ENCODE measurements at regions not wholly inside any gene's neighbourhood (a gene's known extent, or its start where the extent isn't known, plus 50 kb on each side); places are given as distances from the start of the nearest gene placed in this dataset.

DNA sequence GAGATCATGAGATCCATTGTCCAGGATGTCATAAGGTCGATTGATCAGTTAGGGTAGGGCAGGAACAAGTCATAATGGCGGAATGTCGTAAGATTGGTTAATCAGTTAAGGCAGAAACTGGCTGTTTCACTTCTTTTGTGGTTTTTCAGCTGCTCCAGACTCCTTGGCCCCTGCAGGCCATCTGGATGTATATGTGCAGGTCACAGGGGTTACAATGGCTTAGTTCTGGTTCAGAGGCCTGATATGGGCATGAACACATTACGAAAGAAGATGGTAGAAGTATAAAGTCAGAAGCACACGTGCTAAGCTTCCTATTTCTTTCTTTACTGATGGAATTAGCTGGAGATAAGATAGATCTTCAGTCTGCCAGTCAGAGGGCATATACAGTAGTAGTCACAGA lies 315.4 kb upstream of the LRRC3B start:
- H3K9me3 ChIP-seq (replicated peaks; ENCODE audit: control insufficient read depth, insufficient read depth, low read depth, low read length), result no peaks in the 10 kb centered on the region
- no peaks in the 10 kb centered on the region for H3K9me1 ChIP-seq (ENCODE audit: control insufficient read depth, insufficient read depth, low read length)
- WGBS (ENCODE audit: insufficient coverage, low coverage, missing lambda C conversion rate), result 3% methylated on average over 5 of the region's 5 CpGs
- FAIRE-seq, result no peak
- H3K27me3 ChIP-seq (ENCODE audit: control insufficient read depth in 2 of 2, insufficient read depth in 2 of 2, low read length in 2 of 2), result no peaks in the 10 kb centered on the region
- H3K27ac ChIP-seq (ENCODE audit: extremely low read depth, low read depth, low read length), result no peak overlapping the region
- no peak for ATAC-seq
- no peak overlapping the region for H3K4me2 ChIP-seq (ENCODE audit: insufficient read depth, low read length)
- H3K4me3 ChIP-seq, result no peak overlapping the region
- H3K79me2 ChIP-seq (ENCODE audit: control insufficient read depth, insufficient read depth, low read length), result no peaks in the 10 kb centered on the region
- no peak for DNase-seq (ENCODE audit: extremely low read depth in 1 of 4, low spot score in 3 of 4)
- no peaks in the 10 kb centered on the region for H3K36me3 ChIP-seq (ENCODE audit: control insufficient read depth, insufficient read depth, low read length)
- TF ChIP-seq, protein P1, sequence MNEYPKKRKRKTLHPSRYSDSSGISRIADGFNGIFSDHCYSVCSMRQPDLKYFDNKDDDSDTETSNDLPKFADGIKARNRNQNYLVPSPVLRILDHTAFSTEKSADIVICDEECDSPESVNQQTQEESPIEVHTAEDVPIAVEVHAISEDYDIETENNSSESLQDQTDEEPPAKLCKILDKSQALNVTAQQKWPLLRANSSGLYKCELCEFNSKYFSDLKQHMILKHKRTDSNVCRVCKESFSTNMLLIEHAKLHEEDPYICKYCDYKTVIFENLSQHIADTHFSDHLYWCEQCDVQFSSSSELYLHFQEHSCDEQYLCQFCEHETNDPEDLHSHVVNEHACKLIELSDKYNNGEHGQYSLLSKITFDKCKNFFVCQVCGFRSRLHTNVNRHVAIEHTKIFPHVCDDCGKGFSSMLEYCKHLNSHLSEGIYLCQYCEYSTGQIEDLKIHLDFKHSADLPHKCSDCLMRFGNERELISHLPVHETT (CRISPR knock-in tag; conservative IDR thresholded peaks at IDR 0.05 in 1 of 2, IDR thresholded peaks at IDR 0.05 in 1 of 2), result no peak
- no peak for TF ChIP-seq E2F8 (IDR thresholded peaks at IDR 0.05; ENCODE audit: low read depth, partially characterized antibody)
- no peak for TF ChIP-seq ZNF717 (CRISPR knock-in tag; IDR thresholded peaks at IDR 0.05)
- no peak for TF ChIP-seq SMAD2 (IDR thresholded peaks at IDR 0.05; ENCODE audit: low read depth, low read length)
- TF ChIP-seq CREBBP (IDR thresholded peaks at IDR 0.05; ENCODE audit: low read depth, low read length), result no peak
- TF ChIP-seq GABPB1 (CRISPR knock-in tag; IDR thresholded peaks at IDR 0.05), result no peak
- TF ChIP-seq ZNF507 (tag; conservative IDR thresholded peaks at IDR 0.05), result no peak
- no peak for TF ChIP-seq CTCFL (IDR thresholded peaks at IDR 0.05; ENCODE audit: borderline replicate concordance, insufficient read depth, low read depth, low read length, poor library complexity, severe bottlenecking)
- no peak for TF ChIP-seq ATF1 (CRISPR knock-in tag; IDR thresholded peaks at IDR 0.05)
- no peak for TF ChIP-seq ATF1 (tag; IDR thresholded peaks at IDR 0.05)
- no peak for TF ChIP-seq EGR1 (conservative IDR thresholded peaks at IDR 0.05)
- ChIA-PET CTCF (ENCODE audit: low intra/inter-chr PET ratio) (no interaction called here), POLR2A (no interaction called here)
- in situ Hi-C loops (cut with MboI), result no loop called here
- no peak overlapping the region for H3K9ac ChIP-seq (ENCODE audit: insufficient read depth in 1 of 2, low read depth in 2 of 2, low read length in 2 of 2)
- no peaks in the 10 kb centered on the region for H4K20me1 ChIP-seq (replicated peaks; ENCODE audit: control insufficient read depth, insufficient read depth, low read length)
- intact Hi-C loops (cut with micrococcal nuclease), result no loop called here
- H3K4me1 ChIP-seq (replicated peaks in 1 of 2; ENCODE audit: control insufficient read depth in 2 of 2, insufficient read depth in 2 of 2, low read length in 2 of 2), result no peaks in the 10 kb centered on the region
- no TSS peak for BruUV-seq (replicated peaks)
- no peak overlapping the region for H2AFZ ChIP-seq (ENCODE audit: low read depth, low read length)

All from K562 (cell line).